DMS114 treated with DMSO at 0.1 percent for 48 hours (cell line): ENCODE measurements at regions not wholly inside any gene's neighbourhood (a gene's known extent, or its start where the extent isn't known, plus 50 kb on each side); places are given as distances from the start of the nearest gene placed in this dataset.

Source experiments
- DNase-seq: peaks from one replicate; lab custom pipeline; 2025; ENCODE audit not compliant: unreplicated experiment; lab: John Stamatoyannopoulos, UW

- DNase-seq = no peak
Measured at GRCh38 chr17:72360386-72360940, 239.6 kb downstream of the SOX9 start.

- no peak for DNase-seq
Measured at GRCh38 chr17:72361892-72362291, 241.1 kb downstream of the SOX9 start.

DNA sequence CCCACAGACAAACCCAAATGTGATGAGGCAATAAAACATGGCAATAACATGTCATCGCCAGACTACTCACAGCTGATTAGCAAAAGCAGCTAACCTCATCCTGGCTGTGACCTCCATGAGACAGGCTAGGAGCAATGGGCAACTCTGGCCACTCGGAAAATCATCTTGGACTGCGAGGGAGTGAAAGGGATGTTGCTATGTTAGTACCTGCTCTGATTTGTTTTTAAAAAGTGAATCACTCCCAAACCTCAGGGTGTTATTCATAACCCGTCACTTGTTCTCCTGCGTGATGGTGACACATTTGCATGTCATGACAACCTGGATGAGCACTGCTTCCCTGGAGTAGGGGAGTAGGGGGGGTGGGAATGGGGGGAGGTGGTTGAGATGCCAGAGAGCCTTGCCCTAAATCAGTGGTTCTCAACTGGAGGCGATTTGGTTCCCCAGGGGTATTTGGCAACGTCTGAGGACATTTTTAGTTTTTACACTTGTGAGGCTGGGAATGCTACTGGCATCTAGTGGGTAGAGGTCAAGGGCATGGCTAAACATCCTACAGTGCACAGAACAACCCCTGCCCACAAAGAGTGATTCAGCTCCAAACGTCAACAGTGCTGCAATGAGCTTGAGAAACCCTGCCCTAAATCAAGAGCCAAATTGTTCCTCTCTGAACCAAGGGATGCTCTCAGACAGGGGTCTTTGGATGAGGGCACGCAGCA lies 241.7 kb downstream of the SOX9 start:
- DNase-seq = no peak

DNA sequence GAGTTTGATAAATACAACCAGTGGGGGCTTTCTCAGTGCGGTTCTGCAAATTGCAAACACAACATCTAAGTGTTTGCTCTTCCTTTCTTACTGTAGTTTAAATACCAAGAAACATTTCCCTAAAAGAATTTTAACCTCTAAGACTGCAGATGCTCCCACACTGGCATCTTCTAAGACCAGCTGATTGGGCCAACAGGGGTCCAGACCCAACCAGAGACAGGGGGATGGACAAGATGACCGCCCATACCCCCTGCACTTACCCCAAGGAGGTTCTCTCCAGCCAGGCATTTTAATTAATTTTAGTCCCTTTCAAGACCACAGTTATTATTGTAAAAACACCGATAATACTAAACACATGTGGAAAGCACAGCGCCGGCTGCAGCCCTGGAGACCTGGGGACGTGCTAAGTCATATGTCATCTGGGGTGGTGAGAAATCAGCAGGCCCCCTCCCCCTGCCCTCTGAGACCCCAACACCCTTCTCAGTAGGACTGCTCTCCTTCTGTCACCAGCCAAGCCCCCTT lies 242.3 kb downstream of the SOX9 start:
- DNase-seq = no peak

- no peak for DNase-seq
Measured at GRCh38 chr17:72365857-72366414, 245.1 kb downstream of the SOX9 start.

- no peak for DNase-seq
Measured at GRCh38 chr17:72366626-72367025, 245.8 kb downstream of the SOX9 start.

DNA sequence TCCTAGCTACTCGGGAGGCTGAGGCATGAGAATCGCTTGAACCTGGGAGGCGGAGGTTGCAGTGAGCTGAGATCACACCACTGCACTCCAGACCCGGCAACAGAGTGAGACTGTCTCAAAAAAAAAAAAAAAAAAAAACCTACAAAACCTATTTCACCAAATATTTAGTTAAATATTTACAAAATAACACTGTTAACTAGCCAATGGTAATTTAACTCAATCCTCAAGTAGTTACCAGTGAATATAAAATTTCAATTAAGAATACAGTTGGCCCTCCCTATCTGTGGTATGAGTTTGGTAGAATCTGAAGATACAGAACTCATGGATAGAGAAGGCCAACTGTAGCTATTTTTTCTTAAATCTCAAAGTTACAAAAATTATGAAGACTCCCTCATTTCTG lies 247.4 kb downstream of the SOX9 start:
- no peak for DNase-seq

GRCh38 chr17:72369366-72369765 lies 248.5 kb downstream of the SOX9 start:
- no peak for DNase-seq

DNA sequence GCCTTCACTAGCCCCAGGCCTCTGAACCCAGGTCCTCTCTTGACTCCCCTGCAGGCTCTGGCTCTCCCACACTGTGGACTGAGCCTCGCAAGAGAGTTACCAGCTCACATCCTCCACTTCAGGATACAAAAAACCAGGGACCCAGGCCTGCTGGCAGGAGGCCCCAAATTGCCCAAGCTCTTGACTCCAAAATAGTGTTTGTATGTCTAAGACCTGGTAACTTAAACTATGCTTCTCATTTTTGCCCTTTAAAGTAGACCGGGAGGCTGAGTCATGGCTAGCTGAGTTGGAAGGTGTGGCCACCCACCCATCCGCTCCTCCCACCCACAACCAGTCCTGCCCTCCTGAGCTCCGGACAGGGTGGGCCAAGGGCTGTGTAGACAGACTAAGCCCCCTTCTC lies 250.0 kb downstream of the SOX9 start:
- no peak for DNase-seq

GRCh38 chr17:72372185-72372584 lies 251.4 kb downstream of the SOX9 start:
- no peak for DNase-seq

GRCh38 chr17:72373910-72374741 lies 253.3 kb downstream of the SOX9 start:
- no peak for DNase-seq

GRCh38 chr17:72376526-72377345 lies 255.9 kb downstream of the SOX9 start:
- no peak for DNase-seq

DNA sequence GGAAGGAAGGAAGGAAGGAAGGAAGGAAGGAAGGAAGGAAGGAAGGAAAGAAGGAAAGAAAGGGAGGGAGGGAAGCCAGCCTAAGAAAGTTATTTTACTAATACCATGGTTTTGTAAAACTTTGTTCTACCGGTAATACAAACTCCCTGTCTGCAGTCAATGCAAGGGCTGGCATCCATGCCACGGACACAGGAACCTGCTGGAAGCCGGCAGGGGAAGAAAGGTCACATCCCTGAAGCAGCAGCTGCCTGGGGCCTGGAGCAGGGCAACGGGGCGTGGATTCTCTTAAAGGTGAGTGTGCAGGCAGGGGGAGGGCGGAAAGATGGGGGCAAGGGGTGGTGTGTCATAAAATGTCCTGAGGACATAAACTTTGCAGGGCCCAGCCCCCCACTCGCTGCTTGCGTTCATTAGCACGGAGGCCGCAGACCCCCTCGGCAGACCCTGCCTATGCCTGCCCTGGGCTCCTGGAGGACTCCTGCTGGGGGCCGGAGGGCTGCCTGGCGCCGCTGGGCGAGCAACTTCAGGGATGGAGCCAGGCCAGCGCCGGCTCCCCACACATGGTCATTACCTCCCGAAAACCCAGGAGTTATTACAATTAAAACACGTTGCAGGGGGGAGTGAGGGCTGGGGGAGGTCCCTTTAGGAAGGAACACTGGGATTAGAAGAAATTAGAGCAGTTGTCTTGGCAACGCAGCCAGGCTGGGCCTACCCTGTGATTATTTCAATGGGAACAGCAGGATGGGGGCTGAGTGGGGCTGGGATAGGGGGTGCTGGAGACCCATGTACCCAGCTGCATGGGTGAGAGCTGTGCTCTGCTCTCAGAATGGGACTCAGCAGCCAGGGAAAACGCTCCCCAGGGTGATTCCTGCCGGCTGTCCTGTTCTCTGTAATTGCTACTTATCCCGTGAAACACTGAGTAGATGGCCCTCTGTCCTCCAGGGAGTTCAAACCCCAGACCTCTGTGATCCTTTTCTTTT lies 257.9 kb downstream of the SOX9 start:
- DNase-seq = no peak

- DNase-seq = no peak
Measured at GRCh38 chr17:72379516-72379915, 258.7 kb downstream of the SOX9 start.

GRCh38 chr17:72380120-72380519 lies 259.3 kb downstream of the SOX9 start:
- no peak for DNase-seq

DNA sequence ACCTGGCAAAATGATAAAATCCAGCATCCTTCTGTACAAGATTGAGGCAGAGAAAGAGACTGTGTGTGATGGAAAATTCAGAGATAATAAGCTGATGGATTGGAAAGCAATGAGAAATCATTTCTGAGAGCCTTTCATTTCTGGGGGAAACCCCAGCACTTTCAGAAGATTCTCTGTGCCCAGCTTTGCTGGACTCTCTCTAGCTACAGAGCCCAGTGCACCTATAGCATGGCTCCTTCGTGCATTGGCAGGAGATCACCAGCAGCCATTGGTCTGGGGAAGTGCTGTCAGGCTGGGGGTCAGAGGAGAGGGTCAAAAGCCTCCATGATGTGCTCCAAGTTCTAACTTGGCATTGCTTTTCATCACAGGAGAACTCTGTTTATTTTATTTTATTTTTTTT lies 259.9 kb downstream of the SOX9 start:
- no peak for DNase-seq

DNA sequence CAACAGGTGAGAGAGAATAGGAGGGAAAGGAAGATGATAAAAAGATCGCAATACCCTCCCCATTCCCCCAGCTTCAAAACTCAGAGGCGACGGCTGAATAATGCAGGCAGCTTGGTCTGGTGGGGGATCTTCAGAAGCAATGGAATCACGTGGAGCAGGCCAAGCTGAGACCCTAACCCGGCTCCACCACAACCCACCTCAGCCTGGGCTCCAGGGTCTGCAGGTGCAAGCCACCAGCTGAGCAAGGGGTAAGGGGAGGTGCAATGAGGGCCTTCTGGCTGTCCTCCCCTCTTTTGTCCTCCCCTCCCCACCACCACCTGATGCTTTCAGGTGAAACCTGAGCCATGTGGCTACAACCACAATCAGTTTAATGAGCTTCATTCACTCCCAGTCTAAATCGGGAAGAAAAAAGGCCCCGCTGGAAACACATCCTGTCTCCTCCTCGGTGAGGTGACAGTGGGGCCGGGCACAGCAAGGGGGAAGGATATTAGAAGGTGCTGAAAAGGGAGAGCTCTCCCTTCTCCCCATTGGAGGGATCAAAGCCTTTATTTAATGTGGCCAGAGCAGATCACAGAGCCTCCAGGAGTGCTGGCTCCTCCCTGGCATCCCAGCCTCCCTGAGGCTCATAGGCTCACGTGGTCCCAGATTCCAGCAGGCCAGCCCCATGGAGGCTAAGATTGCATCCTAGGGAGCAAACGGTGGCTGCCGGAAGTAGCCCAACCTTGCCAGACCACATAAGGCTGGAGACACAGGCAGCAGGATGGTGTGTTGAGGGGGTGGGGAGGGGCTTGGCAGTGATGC lies 261.0 kb downstream of the SOX9 start:
- DNase-seq = no peak

DNA sequence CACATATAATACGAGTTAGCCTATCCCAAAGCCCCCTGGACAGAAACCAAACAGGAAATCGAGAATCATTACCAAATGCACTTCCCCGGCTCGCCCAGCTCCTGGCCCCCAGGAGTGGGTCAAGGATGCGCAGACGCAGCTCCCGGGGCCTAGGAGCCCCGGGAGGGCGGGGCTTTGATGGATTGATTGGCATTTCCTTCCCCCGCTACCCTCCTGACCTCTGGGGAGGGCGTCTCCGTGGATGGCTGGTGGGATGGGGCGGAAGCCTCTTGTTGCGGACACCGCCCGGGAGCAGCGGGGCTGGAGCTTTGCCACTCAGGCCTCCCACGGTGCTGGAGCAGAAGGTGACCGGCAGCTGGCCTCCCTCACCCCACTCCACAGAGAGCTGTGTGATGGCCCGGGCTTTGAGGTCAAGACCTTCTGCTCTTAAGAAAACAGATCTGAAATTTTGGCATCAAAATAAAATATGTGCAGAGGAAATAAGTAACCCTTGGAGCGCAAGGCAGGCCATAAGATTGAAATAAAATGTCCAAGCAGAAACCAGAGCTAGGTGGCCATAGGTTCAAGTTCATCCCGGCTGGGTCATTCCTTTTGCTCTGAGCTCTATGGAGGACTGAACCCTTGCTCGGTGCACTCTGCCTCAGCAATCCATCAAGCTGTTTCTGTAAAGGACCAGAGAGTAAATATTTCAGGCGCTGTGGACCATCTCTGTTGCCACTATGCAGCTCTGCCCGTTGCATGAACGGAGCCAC lies 262.3 kb downstream of the SOX9 start:
- no peak for DNase-seq
